SHP77 treated with DMSO at 0.1 percent for 48 hours (cell line): ENCODE measurements at regions not wholly inside any gene's neighbourhood (a gene's known extent, or its start where the extent isn't known, plus 50 kb on each side); places are given as distances from the start of the nearest gene placed in this dataset.

Experiments used
- DNase-seq: peaks from one replicate; lab custom pipeline; 2025; lab: John Stamatoyannopoulos, UW

GRCh38 chr3:76897076-76897475, 142.8 kb upstream of the ROBO2 start:
- DNase-seq = no peak

DNA sequence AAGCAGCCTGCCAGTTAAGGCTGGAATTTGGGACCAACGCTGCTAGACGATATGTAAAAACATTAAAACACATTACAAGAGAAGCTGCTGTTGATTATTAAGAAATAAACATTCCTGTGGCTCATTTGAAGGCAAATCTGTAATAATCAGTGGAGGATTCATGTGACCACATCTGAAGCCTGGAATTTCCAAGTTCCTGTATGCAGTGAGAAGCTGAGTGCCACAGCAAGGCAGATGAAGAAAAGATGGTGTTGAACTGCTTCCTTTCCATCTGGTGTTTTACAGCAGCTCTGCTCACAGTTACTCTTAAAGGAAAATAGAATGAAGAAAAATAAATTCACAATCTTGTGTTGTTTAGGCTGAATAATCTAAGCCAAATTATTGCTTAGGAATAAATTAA, 139.3 kb upstream of the ROBO2 start:
- no peak for DNase-seq

DNA sequence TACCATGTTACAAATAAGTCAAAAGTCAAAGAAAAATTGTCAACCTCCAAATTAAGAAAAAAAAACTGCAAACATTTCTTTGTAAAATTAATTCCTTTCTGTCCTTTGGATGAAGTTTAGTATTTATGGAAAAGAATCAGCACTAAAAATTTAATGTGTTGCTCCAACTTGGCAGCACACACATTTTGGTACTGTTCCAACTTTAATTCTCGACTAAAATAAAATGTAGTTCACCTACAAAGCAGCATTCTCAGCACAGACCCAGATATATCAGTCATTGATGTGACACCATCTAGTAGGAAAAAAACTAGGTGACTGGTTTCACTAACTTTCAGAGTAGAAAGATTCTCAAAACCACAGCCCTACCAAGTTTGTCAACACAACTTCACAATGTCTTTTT, 131.7 kb upstream of the ROBO2 start:
- no peak for DNase-seq

DNA sequence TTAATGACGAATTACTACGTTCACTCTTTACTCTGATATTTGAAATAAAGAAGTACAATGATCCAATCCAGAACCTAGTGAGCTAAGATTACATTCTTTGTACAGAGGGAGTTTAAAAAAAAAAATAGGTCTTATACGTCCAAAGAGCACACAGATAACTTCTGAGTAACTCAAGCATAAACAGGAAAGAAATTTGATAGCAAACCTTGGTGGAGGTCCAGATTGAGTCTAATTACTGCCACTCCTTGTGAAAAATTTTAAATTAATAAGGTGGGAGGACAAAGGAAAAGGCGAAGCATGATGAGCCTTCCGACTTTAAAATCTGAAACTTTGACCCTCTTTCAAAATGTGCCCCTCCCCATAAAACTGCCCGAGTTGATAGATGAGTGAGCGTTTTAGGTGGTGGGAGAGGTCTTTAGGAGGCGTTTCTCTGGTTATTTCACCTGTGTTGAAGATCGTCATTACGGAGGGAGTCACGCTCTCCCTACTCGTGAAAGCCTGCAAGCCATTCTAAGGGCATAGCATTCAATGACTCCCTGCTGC, 127.0 kb upstream of the ROBO2 start:
- DNase-seq = no peak

- no peak for DNase-seq
Observed at GRCh38 chr3:76917436-76917835, 122.5 kb upstream of the ROBO2 start.

GRCh38 chr3:76920511-76920910, 119.4 kb upstream of the ROBO2 start:
- no peak for DNase-seq

DNA sequence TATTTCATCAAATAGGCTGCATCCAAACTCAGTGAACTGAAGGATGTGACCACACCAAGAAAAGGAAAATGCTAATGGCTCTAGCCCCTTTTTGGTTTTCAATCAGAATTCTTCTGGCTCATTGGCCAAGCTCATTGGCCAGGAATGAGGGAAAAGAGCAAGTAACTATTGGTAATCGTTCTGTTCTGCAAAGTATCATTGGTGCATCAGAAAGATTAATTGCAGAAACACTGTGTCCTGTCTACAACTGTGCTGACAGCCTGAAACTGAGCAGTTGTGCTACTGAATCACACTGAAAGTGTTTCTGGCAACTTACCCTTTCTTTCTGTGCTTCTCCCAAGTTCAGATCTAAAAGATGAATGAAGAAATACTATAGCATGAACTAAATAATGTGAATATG, 116.4 kb upstream of the ROBO2 start:
- DNase-seq = no peak

- no peak for DNase-seq
Observed at GRCh38 chr3:76930712-76931111, 109.2 kb upstream of the ROBO2 start.

- no peak for DNase-seq
Observed at GRCh38 chr3:76933245-76933644, 106.7 kb upstream of the ROBO2 start.

- DNase-seq = no peak
Observed at GRCh38 chr3:76938962-76939361, 100.9 kb upstream of the ROBO2 start.

DNA sequence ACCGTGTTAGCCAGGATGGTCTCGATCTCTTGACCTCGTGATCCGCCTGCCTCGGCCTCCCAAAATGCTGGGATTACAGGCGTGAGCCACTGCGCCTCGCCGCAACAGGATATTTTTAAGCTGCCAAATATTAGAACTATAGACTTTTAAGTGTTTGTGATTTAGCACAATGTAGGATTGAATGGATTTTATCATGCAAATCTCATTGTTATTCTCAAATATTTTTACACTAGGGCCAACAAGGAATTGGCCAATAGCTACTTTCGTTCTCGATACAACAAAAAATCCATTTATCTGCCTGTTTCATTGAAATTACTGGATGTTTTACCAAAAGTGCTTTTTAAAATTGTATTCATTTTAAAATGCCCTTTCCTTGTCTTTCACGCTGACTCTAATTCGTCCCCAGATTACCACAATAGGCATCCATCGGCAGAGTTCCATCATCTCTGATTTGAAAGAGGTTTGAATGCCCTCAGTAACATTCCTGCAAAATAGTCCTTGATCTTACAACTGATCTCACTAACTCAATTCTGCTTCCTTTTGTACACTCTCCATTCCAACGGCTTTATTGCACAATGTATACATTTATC, 99.6 kb upstream of the ROBO2 start:
- no peak for DNase-seq

GRCh38 chr3:76941376-76941775, 98.5 kb upstream of the ROBO2 start:
- DNase-seq = no peak

GRCh38 chr3:76942101-76942500, 97.8 kb upstream of the ROBO2 start:
- DNase-seq = no peak

- DNase-seq = no peak
Observed at GRCh38 chr3:76943058-76943457, 96.8 kb upstream of the ROBO2 start.

DNA sequence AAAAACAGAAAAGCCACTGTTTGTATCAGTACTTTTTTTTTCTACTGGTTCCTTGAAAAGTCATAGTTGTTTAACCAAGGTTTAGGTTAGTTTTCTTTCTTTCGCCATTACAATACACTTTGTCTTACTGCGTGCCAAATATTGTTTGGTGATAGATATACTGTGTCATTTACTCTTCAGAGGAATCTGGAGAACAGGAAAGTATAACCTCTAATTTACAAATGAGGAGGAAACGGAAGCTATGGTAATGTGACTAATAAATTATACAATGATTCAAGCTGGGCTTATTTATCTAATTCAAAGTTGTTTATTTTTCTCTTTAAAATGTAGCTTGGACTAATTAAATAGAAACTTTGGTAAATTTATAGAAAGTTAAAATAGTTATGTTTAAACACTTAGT, 96.2 kb upstream of the ROBO2 start:
- DNase-seq = no peak

GRCh38 chr3:76949033-76949432, 90.9 kb upstream of the ROBO2 start:
- no peak for DNase-seq

DNA sequence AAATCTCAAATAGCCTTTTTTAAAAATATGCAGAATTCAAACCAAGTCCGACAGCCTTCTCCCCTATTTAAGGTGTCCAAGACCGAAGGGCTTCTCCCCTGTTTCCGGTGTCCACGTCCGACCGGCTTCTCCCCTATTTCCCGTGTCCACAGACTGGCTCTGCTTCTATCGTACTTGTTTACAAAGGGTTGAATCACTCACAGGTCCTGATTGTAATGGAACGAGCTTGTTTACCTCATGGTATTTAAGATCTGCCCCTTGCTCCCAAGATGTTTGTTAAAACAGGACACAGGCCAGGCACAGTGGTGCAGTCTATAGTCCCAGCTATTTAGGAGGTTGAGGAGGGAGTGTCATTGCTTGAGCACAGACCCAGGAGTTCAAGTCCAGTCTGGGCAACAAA, 90.4 kb upstream of the ROBO2 start:
- no peak for DNase-seq

DNA sequence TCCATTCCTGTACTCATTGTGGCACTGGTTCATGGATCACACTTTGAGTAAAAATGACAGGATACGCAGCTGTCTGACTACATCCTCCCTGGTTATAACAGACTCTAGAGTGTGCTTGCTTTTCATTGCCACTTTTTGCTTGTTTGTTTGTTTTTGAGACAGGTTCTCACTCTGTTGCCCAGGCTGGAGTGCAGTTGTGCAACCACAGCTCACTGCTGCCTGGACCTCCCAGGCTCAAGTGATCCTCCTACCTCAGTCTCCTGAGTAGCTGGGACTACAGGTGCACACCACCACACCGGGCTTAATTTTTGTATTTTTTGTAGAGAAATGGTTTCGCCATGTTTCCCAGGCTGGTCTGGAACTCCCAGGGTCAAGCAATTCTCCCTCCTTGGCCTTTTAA, 89.3 kb upstream of the ROBO2 start:
- DNase-seq = no peak

GRCh38 chr3:76954412-76954811, 85.5 kb upstream of the ROBO2 start:
- DNase-seq = no peak

DNA sequence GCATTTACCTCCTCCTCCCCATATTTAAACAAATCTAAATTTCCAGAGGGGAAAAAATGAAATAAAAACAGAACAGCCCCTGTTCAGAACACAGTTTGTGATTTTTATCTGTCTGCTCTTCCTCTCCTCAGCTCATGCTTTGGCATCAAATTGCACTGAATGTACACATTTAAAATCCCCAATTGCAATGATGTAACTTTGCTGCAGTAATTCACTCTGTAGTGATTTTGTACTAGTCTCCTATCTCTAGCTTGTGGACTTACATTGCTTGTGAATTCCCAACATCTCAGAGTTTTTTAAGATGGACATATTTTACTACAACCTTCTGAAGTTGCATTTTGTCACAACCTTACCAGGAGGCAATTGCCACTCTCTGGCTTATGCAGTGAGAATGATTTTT, 81.6 kb upstream of the ROBO2 start:
- no peak for DNase-seq

DNA sequence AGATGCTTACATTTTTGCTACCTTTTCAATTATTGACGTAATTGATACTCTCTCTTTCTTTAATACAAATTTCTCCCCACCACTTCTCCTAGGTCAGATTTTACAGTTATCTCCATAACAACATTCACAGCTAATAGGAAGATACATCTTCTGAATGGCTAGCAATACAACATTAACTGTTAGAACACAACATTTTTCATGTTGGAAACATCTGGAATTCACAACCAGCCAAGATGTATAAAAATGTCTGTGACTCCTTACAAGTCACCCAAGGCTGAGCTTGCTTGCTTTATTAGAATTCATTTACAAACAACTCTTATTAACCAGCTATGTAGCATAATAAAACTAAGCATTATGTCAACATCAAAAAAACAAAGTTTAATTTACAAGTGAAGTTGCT, 81.0 kb upstream of the ROBO2 start:
- DNase-seq = no peak

DNA sequence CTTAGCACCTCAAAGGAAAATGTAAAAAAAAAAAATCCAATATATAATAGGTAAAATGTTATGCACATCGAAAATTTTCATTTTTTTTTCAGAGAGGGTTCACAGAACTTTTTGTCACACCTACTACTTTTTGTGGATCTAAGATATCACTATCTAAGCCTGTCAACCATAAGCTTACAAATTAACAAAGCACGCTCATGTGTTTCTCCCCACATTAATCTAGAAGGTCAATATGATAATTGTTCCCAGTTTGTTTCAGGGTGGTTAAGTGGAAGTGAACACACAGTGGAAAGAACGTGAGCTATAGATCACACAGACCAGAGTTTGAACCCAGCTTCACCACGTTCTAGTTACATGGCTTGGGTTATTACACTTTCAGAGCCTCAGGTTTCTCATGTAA, 78.6 kb upstream of the ROBO2 start:
- no peak for DNase-seq

DNA sequence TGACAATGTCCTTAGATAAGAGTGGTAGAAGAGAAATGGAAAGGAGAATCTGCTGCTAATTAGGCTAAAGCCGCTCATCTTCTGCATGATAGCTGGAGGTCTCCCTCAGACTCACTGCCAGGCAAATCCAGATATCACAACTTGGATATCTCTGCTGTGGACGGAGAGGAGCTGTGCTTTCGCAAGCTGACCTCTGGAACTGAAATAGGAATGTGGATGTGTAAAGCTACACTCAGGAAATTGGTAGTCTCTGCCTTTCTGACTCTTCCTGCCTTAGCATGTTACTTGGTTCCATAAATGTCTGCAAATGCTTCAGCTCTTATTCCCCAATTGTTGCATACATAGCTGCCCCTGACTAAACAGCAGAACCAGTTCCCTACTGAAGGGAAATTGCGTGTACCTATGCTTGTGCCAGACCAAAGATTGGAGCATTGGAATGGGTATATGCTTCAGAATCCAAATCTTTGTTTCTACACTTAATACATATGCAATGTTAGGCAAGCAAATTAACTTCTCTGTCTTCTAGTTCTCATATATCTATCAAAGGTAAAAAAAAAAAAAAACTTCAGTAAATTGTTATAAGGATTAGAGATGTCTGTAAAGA, 74.7 kb upstream of the ROBO2 start:
- DNase-seq = no peak

DNA sequence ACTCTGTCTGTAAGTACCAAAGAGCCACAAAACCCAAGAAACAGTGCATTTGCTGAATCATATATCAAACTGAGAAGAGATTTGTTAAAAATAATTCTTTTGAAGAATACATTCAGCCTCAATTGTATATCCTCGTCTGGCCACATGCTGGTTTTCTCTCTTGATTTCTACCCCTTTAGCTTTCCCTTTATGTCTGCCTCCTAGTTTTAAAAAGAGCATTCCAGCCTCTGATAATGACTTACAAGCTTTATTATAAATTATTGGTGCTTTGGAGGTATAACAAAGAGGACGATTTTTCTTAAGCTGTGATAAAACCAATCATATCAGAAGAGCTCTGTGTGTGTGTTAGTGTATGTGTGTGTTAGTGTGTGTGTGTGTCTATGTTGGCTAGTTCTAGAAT, 70.4 kb upstream of the ROBO2 start:
- no peak for DNase-seq
